Stomach (tissue), 4 donors: ENCODE measurements at regions not wholly inside any gene's neighbourhood (a gene's known extent, or its start where the extent isn't known, plus 50 kb on each side); places are given as distances from the start of the nearest gene placed in this dataset.

Experiments used
- CTCF ChIP-seq, 7 experiments: fragments of 450-650 bp in 4 of 7; fragments of 200-600 bp in 3 of 7; sonication (generic) in 3 of 7; IDR thresholded peaks; one replicate each; pipeline ENCODE4 v1.5.1; 2016 to 2019; ENCODE audit warnings: antibody characterized with exemption in 7 of 7, control low read depth in 2 of 7, mild to moderate bottlenecking in 1 of 7
- POLR2A ChIP-seq, 4 donors: fragments of 450-650 bp; IDR thresholded peaks; one replicate each; pipeline ENCODE4 v1.6.1; 2016; ENCODE audit warnings: antibody characterized with exemption in 4 of 4, control low read depth in 2 of 4, mild to moderate bottlenecking in 1 of 4, moderate library complexity in 1 of 4

DNA sequence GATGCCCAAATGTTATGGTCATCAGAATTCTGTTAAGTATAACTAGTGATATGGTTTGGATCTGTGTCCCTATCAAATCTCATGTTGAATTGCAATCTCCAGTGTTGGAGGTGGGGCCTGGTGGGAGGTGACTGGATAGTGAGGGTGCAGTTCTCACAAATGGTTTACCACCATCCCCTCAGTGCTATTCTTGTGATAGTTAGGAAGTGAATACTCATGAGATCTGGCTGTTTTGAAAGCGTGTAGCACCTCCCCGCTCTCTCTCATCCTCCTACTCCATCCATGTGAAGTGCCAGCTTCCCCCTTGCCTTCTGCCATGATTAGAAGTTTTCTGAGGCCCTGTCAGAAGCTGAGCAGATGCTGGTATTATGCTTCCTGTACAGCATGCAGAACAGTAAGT is 359.5 kb downstream of the TMEM167A start:
- no peak for TF ChIP-seq CTCF (IDR thresholded peaks at IDR 0.05)
- TF ChIP-seq POLR2A (IDR thresholded peaks at IDR 0.05) = no peak
